ENCODE measurements at regions not wholly inside any gene's neighbourhood (a gene's known extent, or its start where the extent isn't known, plus 50 kb on each side); places are given as distances from the start of the nearest gene placed in this dataset.

DNA sequence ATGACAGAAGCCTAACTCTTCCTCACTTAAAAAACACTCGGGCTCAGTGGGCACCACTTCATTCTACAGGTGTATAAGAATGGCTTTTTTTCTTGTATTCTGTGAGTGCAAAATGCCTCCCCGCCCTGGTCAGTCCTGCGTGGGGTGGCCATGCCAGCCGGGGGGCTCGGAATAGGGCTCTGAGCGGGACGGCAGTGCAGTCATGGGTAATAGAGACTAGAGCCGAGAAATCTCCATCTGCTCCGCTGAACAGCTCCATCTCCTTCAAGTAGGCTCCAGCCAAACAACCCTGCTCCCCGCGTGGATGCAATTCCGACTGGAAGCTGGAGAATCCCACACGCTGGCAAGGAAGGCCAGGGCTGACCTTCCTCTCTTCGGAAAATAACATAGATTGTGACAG lies 317.0 kb upstream of the IRX4 start:
- H3K4me1 Mint-ChIP-seq, result no peaks in the 10 kb centered on the region
- no peaks in the 10 kb centered on the region for H3K27me3 Mint-ChIP-seq
- no peak overlapping the region for H3K27ac Mint-ChIP-seq
- no peak overlapping the region for H3K4me3 Mint-ChIP-seq
- intact Hi-C loops (cut with micrococcal nuclease), result no loop called here
- H3K36me3 Mint-ChIP-seq (ENCODE audit: low read depth), result no peaks in the 10 kb centered on the region
- H3K9me3 Mint-ChIP-seq, result peaks cover 6% of the 10 kb centered on the region
- no peak for DNase-seq

- Mint-ChIP-seq H3K9me3 (peaks cover 6% of the 10 kb centered on the region), H3K4me1 (no peaks in the 10 kb centered on the region), H3K27ac (no peak overlapping the region), H3K36me3 (ENCODE audit: low read depth) (no peaks in the 10 kb centered on the region), H3K27me3 (no peaks in the 10 kb centered on the region), H3K4me3 (no peak overlapping the region)
- DNase-seq, result no peak
- intact Hi-C loops (cut with micrococcal nuclease), result no loop called here
Observed at GRCh38 chr5:2196989-2197619, 314.4 kb upstream of the IRX4 start.

DNA sequence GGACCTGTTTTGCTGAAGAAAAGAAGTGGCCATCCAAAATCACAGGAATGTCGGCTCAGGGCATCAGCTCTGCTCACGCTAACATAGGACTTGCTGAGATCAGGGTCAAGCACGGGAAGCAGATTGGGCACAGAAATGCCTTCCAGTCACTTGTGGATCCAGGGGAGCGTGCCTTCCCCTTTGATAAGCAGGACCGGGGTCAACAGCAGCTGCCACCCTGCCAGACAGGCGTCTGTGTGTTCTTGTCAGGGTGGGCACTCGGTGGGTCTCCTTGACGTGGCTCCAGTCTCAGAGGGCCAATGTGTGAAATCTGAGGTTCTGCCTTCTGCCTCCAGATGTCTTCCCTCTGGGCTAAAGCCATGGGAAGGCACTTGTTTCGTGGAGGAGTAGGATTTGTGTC lies 313.7 kb upstream of the IRX4 start:
- intact Hi-C loops (cut with micrococcal nuclease), result no loop called here
- H3K27me3 Mint-ChIP-seq, result no peaks in the 10 kb centered on the region

DNA sequence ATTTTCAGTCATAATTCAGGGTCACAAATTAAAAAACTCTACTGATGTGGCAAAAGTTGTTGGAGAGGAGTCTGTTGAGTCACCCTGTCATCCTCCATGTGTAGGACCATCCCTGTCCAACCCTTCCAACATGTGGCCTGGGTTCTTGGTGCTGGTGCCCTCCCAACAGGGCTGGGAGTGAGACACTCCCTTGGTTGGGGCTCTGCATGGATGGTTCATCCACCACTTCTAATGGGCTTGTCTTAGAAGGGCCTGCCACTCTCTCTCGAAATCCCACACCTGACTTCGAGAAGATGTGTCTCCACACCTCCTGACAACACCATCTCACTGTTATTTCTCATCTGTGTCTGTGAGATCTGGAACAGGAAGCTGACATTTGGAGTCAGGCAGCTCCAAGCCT lies 312.2 kb upstream of the IRX4 start:
- DNase-seq, result no peak
- Mint-ChIP-seq H3K4me1 (no peaks in the 10 kb centered on the region), H3K27me3 (no peaks in the 10 kb centered on the region), H3K9me3 (peaks cover 6% of the 10 kb centered on the region), H3K4me3 (no peak overlapping the region), H3K27ac (no peak overlapping the region), H3K36me3 (ENCODE audit: low read depth) (no peaks in the 10 kb centered on the region)
- intact Hi-C loops (cut with micrococcal nuclease), result no loop called here

More for the DNA sequence above, 313.7 kb upstream of the IRX4 start:
- Mint-ChIP-seq H3K4me1 (no peaks in the 10 kb centered on the region), H3K36me3 (ENCODE audit: low read depth) (no peaks in the 10 kb centered on the region), H3K9me3 (peaks cover 6% of the 10 kb centered on the region), H3K4me3 (no peak overlapping the region), H3K27ac (no peak overlapping the region)
- DNase-seq, result no peak

DNA sequence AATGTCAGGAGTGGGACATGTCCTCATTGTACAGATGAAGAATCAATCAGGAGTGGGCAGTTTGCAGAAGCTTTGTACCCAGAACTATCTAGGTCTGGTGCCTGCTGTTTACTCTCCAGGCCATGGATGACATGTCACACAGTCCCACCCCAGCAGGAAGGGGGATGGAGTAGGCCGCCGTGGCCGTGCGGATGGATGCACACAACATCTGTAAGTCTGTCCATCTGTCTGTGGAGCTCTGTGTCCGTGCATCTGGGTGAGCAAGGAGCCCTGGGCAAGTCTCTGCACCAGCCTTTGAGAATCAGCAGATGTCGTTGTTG lies 311.5 kb upstream of the IRX4 start:
- Mint-ChIP-seq H3K27me3 (no peaks in the 10 kb centered on the region), H3K27ac (no peak overlapping the region)

GRCh38 chr5:2193542-2194235 lies 311.0 kb upstream of the IRX4 start:
- Mint-ChIP-seq H3K4me1 (no peaks in the 10 kb centered on the region), H3K9me3 (peaks cover 6% of the 10 kb centered on the region), H3K27me3 (no peaks in the 10 kb centered on the region), H3K27ac (no peak overlapping the region), H3K36me3 (ENCODE audit: low read depth) (no peaks in the 10 kb centered on the region), H3K4me3 (no peak overlapping the region)
- intact Hi-C loops (cut with micrococcal nuclease), result no loop called here
- DNase-seq, result no peak

More for the DNA sequence above, 311.5 kb upstream of the IRX4 start:
- no peak for DNase-seq
- H3K4me3 Mint-ChIP-seq, result no peak overlapping the region
- peaks cover 6% of the 10 kb centered on the region for H3K9me3 Mint-ChIP-seq
- intact Hi-C loops (cut with micrococcal nuclease), result no loop called here
- no peaks in the 10 kb centered on the region for H3K4me1 Mint-ChIP-seq
- no peaks in the 10 kb centered on the region for H3K36me3 Mint-ChIP-seq (ENCODE audit: low read depth)

DNA sequence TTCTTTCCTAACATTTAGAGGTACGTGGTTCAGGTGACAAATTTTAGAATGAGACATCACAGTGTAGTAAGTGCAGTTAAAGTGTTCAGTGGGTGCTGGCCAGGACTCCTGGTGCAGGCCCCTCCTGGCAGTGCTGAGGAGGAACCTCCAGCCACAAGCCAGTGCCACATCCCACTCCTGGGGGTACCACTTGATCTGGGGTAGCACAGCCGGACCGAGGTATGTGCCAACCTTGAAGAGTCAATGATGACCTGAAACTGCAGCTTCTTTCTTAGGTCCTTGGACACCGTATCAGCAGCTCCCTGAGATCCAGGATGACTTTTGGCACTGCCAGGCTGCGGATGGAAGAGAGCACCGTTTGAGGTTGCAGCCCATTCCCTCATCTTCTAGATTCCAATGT lies 310.4 kb upstream of the IRX4 start:
- intact Hi-C loops (cut with micrococcal nuclease), result no loop called here
- no peaks in the 10 kb centered on the region for H3K4me1 Mint-ChIP-seq
- peaks cover 6% of the 10 kb centered on the region for H3K9me3 Mint-ChIP-seq
- no peak overlapping the region for H3K4me3 Mint-ChIP-seq
- H3K27me3 Mint-ChIP-seq, result no peaks in the 10 kb centered on the region
- no peak overlapping the region for H3K27ac Mint-ChIP-seq
- no peak for DNase-seq
- H3K36me3 Mint-ChIP-seq (ENCODE audit: low read depth), result no peaks in the 10 kb centered on the region

DNA sequence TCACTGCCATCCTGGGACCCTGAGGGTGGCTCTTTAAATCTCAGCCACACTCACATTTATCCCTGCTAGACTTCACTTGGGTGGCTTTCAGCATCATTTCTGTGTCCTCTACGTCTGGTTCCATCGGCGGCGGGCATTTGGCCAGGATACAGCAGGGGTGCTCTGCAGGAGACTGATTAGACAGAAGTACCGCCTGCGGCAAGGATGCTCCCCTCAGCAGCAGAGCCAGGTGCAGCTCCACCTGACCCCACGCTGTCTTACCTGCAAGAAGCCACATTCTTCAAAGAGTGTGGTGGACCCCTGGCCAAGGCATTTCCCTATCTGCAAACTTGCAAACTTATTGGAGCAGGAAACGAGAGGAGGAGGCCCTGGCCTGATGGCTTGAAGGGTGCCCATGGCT lies 309.8 kb upstream of the IRX4 start:
- no peaks in the 10 kb centered on the region for H3K36me3 Mint-ChIP-seq (ENCODE audit: low read depth)
- no peak for DNase-seq
- intact Hi-C loops (cut with micrococcal nuclease), result no loop called here
- no peaks in the 10 kb centered on the region for H3K4me1 Mint-ChIP-seq
- no peak overlapping the region for H3K4me3 Mint-ChIP-seq
- H3K9me3 Mint-ChIP-seq, result peaks cover 6% of the 10 kb centered on the region
- no peaks in the 10 kb centered on the region for H3K27me3 Mint-ChIP-seq
- H3K27ac Mint-ChIP-seq, result no peak overlapping the region

GRCh38 chr5:2191972-2192371 lies 309.2 kb upstream of the IRX4 start:
- DNase-seq, result no peak
- Mint-ChIP-seq H3K4me3 (no peak overlapping the region), H3K4me1 (no peaks in the 10 kb centered on the region), H3K27ac (no peak overlapping the region), H3K9me3 (peaks cover 1% of the 10 kb centered on the region), H3K27me3 (no peaks in the 10 kb centered on the region), H3K36me3 (ENCODE audit: low read depth) (no peaks in the 10 kb centered on the region)
- intact Hi-C loops (cut with micrococcal nuclease), result no loop called here

GRCh38 chr5:2190549-2190948 lies 307.8 kb upstream of the IRX4 start:
- Mint-ChIP-seq H3K27me3 (no peaks in the 10 kb centered on the region), H3K27ac (no peak overlapping the region), H3K4me1 (no peaks in the 10 kb centered on the region), H3K4me3 (no peak overlapping the region), H3K36me3 (ENCODE audit: low read depth) (no peaks in the 10 kb centered on the region), H3K9me3 (no peaks in the 10 kb centered on the region)
- intact Hi-C loops (cut with micrococcal nuclease), result no loop called here
- no peak for DNase-seq

DNA sequence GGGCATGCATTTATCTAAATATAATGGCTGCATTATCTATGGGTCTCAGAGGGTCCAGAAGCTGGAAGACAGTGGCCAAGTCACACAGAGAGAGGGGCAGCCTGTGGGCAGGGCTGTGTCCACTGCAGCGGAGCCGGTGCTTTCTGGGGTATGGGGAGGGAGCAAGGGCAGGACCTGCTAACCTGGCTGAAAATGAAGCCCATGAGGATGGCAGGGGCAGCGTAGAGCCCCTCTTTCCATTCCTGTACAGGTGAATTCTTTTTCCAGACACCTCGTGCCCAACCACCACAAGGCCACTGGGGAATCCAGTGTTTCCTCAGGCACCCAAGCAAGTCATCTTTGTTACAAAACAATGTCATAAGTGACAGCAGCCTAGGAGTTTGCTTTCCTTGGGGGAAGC lies 305.9 kb upstream of the IRX4 start:
- DNase-seq, result no peak
- no peaks in the 10 kb centered on the region for H3K27me3 Mint-ChIP-seq
- intact Hi-C loops (cut with micrococcal nuclease), result no loop called here
- no peaks in the 10 kb centered on the region for H3K36me3 Mint-ChIP-seq (ENCODE audit: low read depth)
- no peak overlapping the region for H3K4me3 Mint-ChIP-seq
- no peaks in the 10 kb centered on the region for H3K9me3 Mint-ChIP-seq
- H3K4me1 Mint-ChIP-seq, result peaks cover 2% of the 10 kb centered on the region
- no peak overlapping the region for H3K27ac Mint-ChIP-seq

DNA sequence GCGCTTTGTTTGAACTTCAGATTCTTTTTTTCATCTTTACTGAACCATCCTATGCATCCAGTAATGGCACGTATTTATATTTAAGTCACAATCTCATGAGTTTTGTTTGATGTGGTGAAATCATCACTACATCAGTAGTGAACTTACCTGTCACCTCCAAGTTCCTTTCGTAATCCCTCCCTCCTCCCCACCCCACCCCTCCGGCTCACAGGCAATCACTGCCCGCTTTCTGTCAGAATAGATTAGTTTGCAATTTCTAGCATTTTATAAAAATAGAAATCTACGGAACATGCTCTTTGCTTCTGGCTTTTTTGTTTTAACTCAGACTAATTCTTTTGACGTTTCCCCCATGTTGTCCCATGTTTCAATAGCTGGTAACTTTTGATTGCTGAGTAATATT lies 305.4 kb upstream of the IRX4 start:
- DNase-seq, result no peak
- Mint-ChIP-seq H3K4me3 (no peak overlapping the region), H3K4me1 (peaks cover 2% of the 10 kb centered on the region), H3K36me3 (ENCODE audit: low read depth) (no peaks in the 10 kb centered on the region), H3K9me3 (no peaks in the 10 kb centered on the region), H3K27ac (no peak overlapping the region), H3K27me3 (no peaks in the 10 kb centered on the region)
- intact Hi-C loops (cut with micrococcal nuclease), result no loop called here

GRCh38 chr5:2187687-2188086 lies 305.0 kb upstream of the IRX4 start:
- no peaks in the 10 kb centered on the region for H3K36me3 Mint-ChIP-seq (ENCODE audit: low read depth)

DNA sequence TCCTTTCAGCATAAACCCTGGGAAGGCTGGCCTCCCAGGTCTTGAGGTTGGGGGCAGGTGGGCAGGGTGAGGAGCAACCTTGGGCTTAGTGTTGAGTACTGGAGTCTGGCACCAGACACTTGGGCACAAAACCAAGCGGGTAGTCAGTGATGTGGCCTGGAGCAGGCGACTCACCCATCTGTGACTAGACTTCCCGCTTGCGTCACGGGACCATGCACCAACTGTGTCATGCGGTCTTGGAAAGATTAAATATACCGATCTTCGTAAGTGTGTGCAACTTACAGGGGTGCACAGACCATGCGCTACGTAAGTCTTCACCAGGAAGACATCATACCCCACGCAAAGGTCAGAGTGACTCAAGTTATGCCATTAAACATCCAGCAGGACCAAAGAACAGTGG lies 304.4 kb upstream of the IRX4 start:
- no peak overlapping the region for H3K4me3 Mint-ChIP-seq
- H3K27ac Mint-ChIP-seq, result no peak overlapping the region
- H3K36me3 Mint-ChIP-seq (ENCODE audit: low read depth), result no peaks in the 10 kb centered on the region
- H3K4me1 Mint-ChIP-seq, result peaks cover 2% of the 10 kb centered on the region
- H3K27me3 Mint-ChIP-seq, result no peaks in the 10 kb centered on the region
- H3K9me3 Mint-ChIP-seq, result no peaks in the 10 kb centered on the region
- no peak for DNase-seq
- intact Hi-C loops (cut with micrococcal nuclease), result no loop called here

More at GRCh38 chr5:2187687-2188086, 305.0 kb upstream of the IRX4 start:
- Mint-ChIP-seq H3K9me3 (no peaks in the 10 kb centered on the region), H3K27ac (no peak overlapping the region), H3K4me3 (no peak overlapping the region), H3K27me3 (no peaks in the 10 kb centered on the region), H3K4me1 (peaks cover 2% of the 10 kb centered on the region)
- DNase-seq, result no peak
- intact Hi-C loops (cut with micrococcal nuclease), result no loop called here

- Mint-ChIP-seq H3K4me3 (no peak overlapping the region), H3K27me3 (no peaks in the 10 kb centered on the region), H3K36me3 (ENCODE audit: low read depth) (no peaks in the 10 kb centered on the region), H3K4me1 (peaks cover 2% of the 10 kb centered on the region), H3K27ac (no peak overlapping the region), H3K9me3 (no peaks in the 10 kb centered on the region)
- intact Hi-C loops (cut with micrococcal nuclease), result no loop called here
- no peak for DNase-seq
Observed at GRCh38 chr5:2186472-2187015, 303.8 kb upstream of the IRX4 start.

Data from activated CD4-positive, alpha-beta T cell treated with anti-CD3 and anti-CD28 coated beads, Interleukin-2, amount 10 ng/mL, durations not matched to agents 24 days and 14 days (primary cell).